Loucy (cell line): ENCODE measurements at regions not wholly inside any gene's neighbourhood (a gene's known extent, or its start where the extent isn't known, plus 50 kb on each side); places are given as distances from the start of the nearest gene placed in this dataset.

Experiments used
- H2AFZ ChIP-seq: fragments of 200-600 bp; sonication (generic); 2 replicates; pipeline ENCODE4 v1.6.0; 2016; ENCODE audit warnings: antibody characterized with exemption, mild to moderate bottlenecking, low read length, moderate library complexity
- H3F3A ChIP-seq: fragments of 200-600 bp; 2 replicates; pipeline ENCODE4 v1.6.0; 2016; ENCODE audit warnings: antibody characterized with exemption, low read depth, mild to moderate bottlenecking
- H3K27me3 ChIP-seq: fragments of 200-600 bp; sonication (generic); 2 replicates; pipeline ENCODE4 v1.6.1; 2014; ENCODE audit warnings: low read length, mild to moderate bottlenecking; ENCODE audit not compliant: insufficient read depth, poor library complexity, severe bottlenecking
- H3K36me3 ChIP-seq: fragments of 200-600 bp; sonication (generic); 2 replicates; pipeline ENCODE4 v1.6.1; 2016; ENCODE audit warnings: low read length; ENCODE audit not compliant: insufficient read depth
- H3K4me1 ChIP-seq: fragments of 200-600 bp; sonication (generic); 2 replicates; pipeline ENCODE4 v1.5.1; 2014; ENCODE audit warnings: low read length, mild to moderate bottlenecking; ENCODE audit not compliant: insufficient read depth, poor library complexity, severe bottlenecking
- H3K4me2 ChIP-seq: fragments of 200-600 bp; sonication (generic); 2 replicates; pipeline ENCODE4 v1.6.0; 2014; ENCODE audit warnings: antibody characterized with exemption, low read length, low read depth, mild to moderate bottlenecking; ENCODE audit not compliant: poor library complexity, severe bottlenecking
- H3K4me3 ChIP-seq: fragments of 200-600 bp; sonication (generic); 2 replicates; pipeline ENCODE4 v1.5.1; 2014; ENCODE audit warnings: low read length, mild to moderate bottlenecking, mixed read lengths; ENCODE audit not compliant: poor library complexity, severe bottlenecking
- H3K79me2 ChIP-seq: fragments of 200-600 bp; sonication (generic); 2 replicates; pipeline ENCODE4 v1.6.1; 2014; ENCODE audit warnings: low read length; ENCODE audit not compliant: insufficient read depth
- H3K9ac ChIP-seq: fragments of 200-600 bp; sonication (generic); 2 replicates; pipeline ENCODE4 v1.6.0; 2014; ENCODE audit warnings: mild to moderate bottlenecking, low read depth, low read length, moderate library complexity; ENCODE audit not compliant: poor library complexity, severe bottlenecking
- H3K9me2 ChIP-seq: fragments of 200-600 bp; sonication (generic); replicated peaks from 2 replicates; pipeline ENCODE4 v1.6.1; 2016; ENCODE audit warnings: low read depth, low read length, mixed read lengths
- H3K9me3 ChIP-seq: fragments of 200-600 bp; sonication (generic); 2 replicates; pipeline ENCODE4 v1.6.1; 2014; ENCODE audit warnings: mild to moderate bottlenecking, antibody characterized with exemption, low read length, low read depth; ENCODE audit not compliant: insufficient read depth
- H4K20me1 ChIP-seq: fragments of 200-600 bp; sonication (generic); 2 replicates; pipeline ENCODE4 v1.6.0; 2014; ENCODE audit warnings: antibody characterized with exemption, low read length, mild to moderate bottlenecking; ENCODE audit not compliant: insufficient read depth, poor library complexity, severe bottlenecking
- CTCF ChIP-seq: fragments of 200-600 bp; sonication (generic); conservative IDR thresholded peaks from 2 replicates; pipeline ENCODE4 v1.5.1; 2014; ENCODE audit warnings: mild to moderate bottlenecking, antibody characterized with exemption, low read length
- EZH2phosphoT487 ChIP-seq: fragments of 200-600 bp; IDR thresholded peaks from 2 replicates; pipeline ENCODE4 v1.6.1; 2018; ENCODE audit warnings: antibody characterized with exemption, mild to moderate bottlenecking, moderate library complexity, borderline replicate concordance

- H2AFZ ChIP-seq: no peak overlapping the region
Measured at GRCh38 chr5:33287242-33287641, 153.5 kb upstream of the TARS1 start.

GRCh38 chr5:33291216-33292000 is 149.4 kb upstream of the TARS1 start:
- no peak overlapping the region for H3K9ac ChIP-seq
- H3K79me2 ChIP-seq: no peaks in the 10 kb centered on the region
- no peak overlapping the region for H3K4me3 ChIP-seq
- H2AFZ ChIP-seq: no peak overlapping the region
- no peaks in the 10 kb centered on the region for H4K20me1 ChIP-seq
- H3F3A ChIP-seq: no peaks in the 10 kb centered on the region
- no peaks in the 10 kb centered on the region for H3K9me2 ChIP-seq
- no peaks in the 10 kb centered on the region for H3K4me1 ChIP-seq
- no peak for TF ChIP-seq EZH2phosphoT487
- TF ChIP-seq CTCF: no peak
- peaks cover 2% of the 10 kb centered on the region; the same call in 1 of the 2 replicates for H3K9me3 ChIP-seq
- no peaks in the 10 kb centered on the region for H3K27me3 ChIP-seq
- H3K4me2 ChIP-seq: no peak overlapping the region
- H3K36me3 ChIP-seq: no peaks in the 10 kb centered on the region

More at GRCh38 chr5:33287242-33287641, 153.5 kb upstream of the TARS1 start:
- Histone ChIP-seq H3K9me2 (no peaks in the 10 kb centered on the region), H3K4me2 (no peak overlapping the region), H3K79me2 (no peaks in the 10 kb centered on the region), H3K4me1 (no peaks in the 10 kb centered on the region), H3K9me3 (peaks cover 2% of the 10 kb centered on the region; the same call in 1 of the 2 replicates), H3K9ac (no peak overlapping the region), H3K27me3 (no peaks in the 10 kb centered on the region), H3K4me3 (no peak overlapping the region), H4K20me1 (no peaks in the 10 kb centered on the region), H3K36me3 (no peaks in the 10 kb centered on the region), H3F3A (no peaks in the 10 kb centered on the region)
- TF ChIP-seq CTCF: no peak
- no peak for TF ChIP-seq EZH2phosphoT487

- Histone ChIP-seq H3K9ac (no peak overlapping the region), H3K79me2 (no peaks in the 10 kb centered on the region), H3F3A (no peaks in the 10 kb centered on the region), H3K4me1 (peaks cover 5% of the 10 kb centered on the region), H2AFZ (no peak overlapping the region), H3K9me2 (no peaks in the 10 kb centered on the region), H3K4me3 (no peak overlapping the region), H3K36me3 (no peaks in the 10 kb centered on the region), H3K9me3 (no peaks in the 10 kb centered on the region), H4K20me1 (no peaks in the 10 kb centered on the region), H3K4me2 (no peak overlapping the region), H3K27me3 (no peaks in the 10 kb centered on the region)
- TF ChIP-seq EZH2phosphoT487: no peak
- peak; percentile 65 for TF ChIP-seq CTCF
Measured at GRCh38 chr5:33297760-33298216, 143.0 kb upstream of the TARS1 start.
